ENCODE measurements at regions not wholly inside any gene's neighbourhood (a gene's known extent, or its start where the extent isn't known, plus 50 kb on each side); places are given as distances from the start of the nearest gene placed in this dataset.

GRCh38 chr2:40037303-40037702 is 258.2 kb upstream of the THUMPD2 start:
- TF ChIP-seq ZKSCAN1 (IDR thresholded peaks at IDR 0.05; ENCODE audit: low read depth, low read length) (no peak), EZH2 (IDR thresholded peaks at IDR 0.05; ENCODE audit: borderline replicate concordance, low read depth, low read length) (no peak), FOXA1 (IDR thresholded peaks at IDR 0.05; ENCODE audit: borderline replicate concordance) (no peak), PATZ1 (CRISPR knock-in tag; IDR thresholded peaks at IDR 0.05; ENCODE audit: borderline replicate concordance) (no peak), ASH1L (IDR thresholded peaks at IDR 0.05; ENCODE audit: borderline replicate concordance, low read depth, partially characterized antibody) (no peak)
